GM18520 (cell line): ENCODE measurements at regions not wholly inside any gene's neighbourhood (a gene's known extent, or its start where the extent isn't known, plus 50 kb on each side); places are given as distances from the start of the nearest gene placed in this dataset.
"Not testable (repeated sequence)": the region's sequence is repeated elsewhere in the genome, so short reads cannot be mapped to it uniquely, and the experiment has no call there.

Experiments
- ATAC-seq: cut with Tn5 transposase; IDR thresholded peaks from one replicate; pipeline ENCODE4 v1.9.1; 2021; ENCODE audit not compliant: unreplicated experiment

GRCh38 chr21:28051649-28052048 is 941.0 kb downstream of the LTN1 start:
- ATAC-seq, result not testable (repeated sequence)

GRCh38 chr21:28035692-28036091 is 957.0 kb downstream of the LTN1 start:
- ATAC-seq, result not testable (repeated sequence)

- ATAC-seq, result not testable (repeated sequence)
Observed at GRCh38 chr21:28034916-28035315, 957.8 kb downstream of the LTN1 start.

GRCh38 chr21:28034334-28034733 is 958.3 kb downstream of the LTN1 start:
- ATAC-seq, result not testable (repeated sequence)

- ATAC-seq, result not testable (repeated sequence)
Observed at GRCh38 chr21:28032652-28033051, 960.0 kb downstream of the LTN1 start.

- not testable (repeated sequence) for ATAC-seq
Observed at GRCh38 chr21:28031066-28031465, 961.6 kb downstream of the LTN1 start.

GRCh38 chr21:28025111-28025510 is 967.6 kb downstream of the LTN1 start:
- no peak for ATAC-seq

- ATAC-seq, result peak; percentile 90
Observed at GRCh38 chr21:28018741-28019669, 973.7 kb downstream of the LTN1 start.

- ATAC-seq, result no peak
Observed at GRCh38 chr21:28018213-28018612, 974.5 kb downstream of the LTN1 start.

- ATAC-seq, result no peak
Observed at GRCh38 chr21:28016571-28016970, 976.1 kb downstream of the LTN1 start.

GRCh38 chr21:28013123-28013522 is 979.6 kb downstream of the LTN1 start:
- ATAC-seq, result not testable (repeated sequence)

- not testable (repeated sequence) for ATAC-seq
Observed at GRCh38 chr21:28011970-28012369, 980.7 kb downstream of the LTN1 start.

- not testable (repeated sequence) for ATAC-seq
Observed at GRCh38 chr21:28008245-28008644, 984.4 kb downstream of the LTN1 start.

- not testable (repeated sequence) for ATAC-seq
Observed at GRCh38 chr21:28003627-28004026, 989.0 kb downstream of the LTN1 start.

- ATAC-seq, result not testable (repeated sequence)
Observed at GRCh38 chr21:27996906-27997305, 995.8 kb downstream of the LTN1 start.

- ATAC-seq, result not testable (repeated sequence)
Observed at GRCh38 chr21:27984663-27985325, 1007.9 kb downstream of the LTN1 start.

GRCh38 chr21:27979446-27979845 is 1012.6 kb upstream of the ADAMTS5 start:
- ATAC-seq, result not testable (repeated sequence)

GRCh38 chr21:27975514-27975913 is 1008.6 kb upstream of the ADAMTS5 start:
- ATAC-seq, result no peak

GRCh38 chr21:27974152-27974551 is 1007.3 kb upstream of the ADAMTS5 start:
- ATAC-seq, result not testable (repeated sequence)

- ATAC-seq, result not testable (repeated sequence)
Observed at GRCh38 chr21:27968240-27968639, 1001.4 kb upstream of the ADAMTS5 start.

GRCh38 chr21:27954543-27955165 is 987.8 kb upstream of the ADAMTS5 start:
- no peak for ATAC-seq
